Liver (tissue), 8 donors: ENCODE measurements at regions not wholly inside any gene's neighbourhood (a gene's known extent, or its start where the extent isn't known, plus 50 kb on each side); places are given as distances from the start of the nearest gene placed in this dataset.

Experiments
- DNase-seq: peaks from one replicate; pipeline ENCODE4 v3.0.0-alpha.2; 2017; ENCODE audit warnings: low spot score
- H3K27ac ChIP-seq, 2 donors: one replicate each; pipeline ENCODE4 v1.7.0; 2013; ENCODE audit warnings: inconsistent platforms in 2 of 2, low read length in 2 of 2, control low read depth in 1 of 2, low read depth in 1 of 2, mild to moderate bottlenecking in 1 of 2
- H3K27me3 ChIP-seq, 4 donors: one replicate each; pipeline versions ENCODE4 v1.6.1 to v1.7.0; 2013; ENCODE audit warnings: low read length in 3 of 4, inconsistent platforms in 1 of 4, mild to moderate bottlenecking in 1 of 4, moderate library complexity in 1 of 4; ENCODE audit not compliant: control insufficient read depth in 4 of 4, insufficient read depth in 4 of 4
- H3K36me3 ChIP-seq, 4 donors: one replicate each; pipeline versions ENCODE4 v1.6.1 to v1.7.0; 2013; ENCODE audit warnings: low read length in 3 of 4, mild to moderate bottlenecking in 3 of 4, low read depth in 1 of 4, moderate library complexity in 1 of 4; ENCODE audit not compliant: control insufficient read depth in 4 of 4, insufficient read depth in 3 of 4
- H3K4me1 ChIP-seq, 4 donors: one replicate each; pipeline versions ENCODE4 v1.6.1 to v1.7.0; 2013; ENCODE audit warnings: low read length in 3 of 4, mild to moderate bottlenecking in 3 of 4, moderate library complexity in 1 of 4; ENCODE audit not compliant: control insufficient read depth in 4 of 4, insufficient read depth in 4 of 4
- H3K4me3 ChIP-seq, 3 donors: one replicate each; pipeline versions ENCODE4 v1.6.1 to v1.7.0; 2013; ENCODE audit warnings: low read length in 3 of 3, control low read depth in 1 of 3, low read depth in 1 of 3, mild to moderate bottlenecking in 1 of 3
- H3K9ac ChIP-seq, 2 donors: one replicate each; pipeline ENCODE4 v1.7.0; 2013; ENCODE audit warnings: low read length in 2 of 2, mild to moderate bottlenecking in 2 of 2, moderate library complexity in 2 of 2, control low read depth in 1 of 2, low read depth in 1 of 2
- H3K9me3 ChIP-seq, 4 donors: one replicate each; pipeline versions ENCODE4 v1.6.1 to v1.7.0; 2013; ENCODE audit warnings: low read length in 3 of 4; ENCODE audit not compliant: control insufficient read depth in 4 of 4
- EGR1 ChIP-seq, 2 donors: IDR thresholded peaks; 2 replicates each; pipeline ENCODE4 v1.6.1; 2016 to 2018; ENCODE audit warnings: antibody characterized with exemption in 2 of 2, low read depth in 2 of 2
- FOXA1 ChIP-seq: IDR thresholded peaks from 2 replicates; pipeline ENCODE4 v1.6.1; 2016; ENCODE audit warnings: antibody characterized with exemption
- FOXA2 ChIP-seq: IDR thresholded peaks from 2 replicates; pipeline ENCODE4 v1.6.1; 2016; ENCODE audit warnings: antibody characterized with exemption
- GABPA ChIP-seq, 2 donors: IDR thresholded peaks in 1 of 2; conservative IDR thresholded peaks in 1 of 2; 2 replicates each; pipeline ENCODE4 v1.6.1; 2016; ENCODE audit warnings: antibody characterized with exemption in 2 of 2, mild to moderate bottlenecking in 1 of 2, moderate library complexity in 1 of 2
- HNF4A ChIP-seq, 2 donors: conservative IDR thresholded peaks; 2 replicates each; pipeline ENCODE4 v1.6.1; 2016; ENCODE audit warnings: antibody characterized with exemption in 2 of 2, mild to moderate bottlenecking in 2 of 2
- HNF4G ChIP-seq: IDR thresholded peaks from 2 replicates; pipeline ENCODE4 v1.6.1; 2016; ENCODE audit warnings: antibody characterized with exemption
- JUND ChIP-seq, 2 donors: IDR thresholded peaks; 2 replicates each; pipeline ENCODE4 v1.6.1; 2016; ENCODE audit warnings: antibody characterized with exemption in 2 of 2
- NR2F2 ChIP-seq: IDR thresholded peaks from 2 replicates; pipeline ENCODE4 v1.6.1; 2016; ENCODE audit warnings: antibody characterized with exemption
- RAD21 ChIP-seq, 2 donors: IDR thresholded peaks; 2 replicates each; pipeline ENCODE4 v1.6.1; 2016; ENCODE audit warnings: antibody characterized with exemption in 2 of 2, mild to moderate bottlenecking in 2 of 2
- RXRA ChIP-seq, 2 donors: IDR thresholded peaks; 2 replicates each; pipeline ENCODE4 v1.6.1; 2017 to 2018; ENCODE audit warnings: antibody characterized with exemption in 2 of 2, mild to moderate bottlenecking in 1 of 2
- SP1 ChIP-seq: IDR thresholded peaks from 2 replicates; pipeline ENCODE4 v1.6.1; 2018; ENCODE audit warnings: antibody characterized with exemption, mild to moderate bottlenecking
- TAF1 ChIP-seq: conservative IDR thresholded peaks from 2 replicates; pipeline ENCODE4 v1.6.1; 2016; ENCODE audit warnings: antibody characterized with exemption, mild to moderate bottlenecking
- YY1 ChIP-seq: IDR thresholded peaks from 2 replicates; pipeline ENCODE4 v1.6.1; 2016; ENCODE audit warnings: antibody characterized with exemption, mild to moderate bottlenecking
- WGBS: extraction: QIAGEN DNeasy Blood & Tissue Kit; methylation state at CpG from one replicate; pipeline ENCODE4 v1.1.7; 2013; 5-methylcytosine and 5-hydroxymethylcytosine counted together
- TF ChIP-seq, protein P1 (sequence below): IDR thresholded peaks from 2 replicates; pipeline ENCODE4 v1.6.1; 2016; ENCODE audit warnings: antibody characterized with exemption
- TF ChIP-seq, protein P2 (sequence below): IDR thresholded peaks from 2 replicates; pipeline ENCODE4 v1.6.1; 2016; ENCODE audit warnings: antibody characterized with exemption
- TF ChIP-seq, protein P3 (sequence below): fragments of 150-350 bp; IDR thresholded peaks from 2 replicates; pipeline ENCODE4 v1.5.1; 2017; ENCODE audit warnings: improper control_type of control experiment, low read depth, low read length; ENCODE audit not compliant: missing input control
- TF ChIP-seq, protein P4 (sequence below): IDR thresholded peaks from 2 replicates; pipeline ENCODE4 v1.6.1; 2016; ENCODE audit warnings: antibody characterized with exemption
- TF ChIP-seq, protein P5 (sequence below): IDR thresholded peaks from 2 replicates; pipeline ENCODE4 v1.6.1; 2016; ENCODE audit warnings: antibody characterized with exemption, mild to moderate bottlenecking
- donor health status: healthy.
- donor health status: healthy.
- donor health status: healthy.
- donor health status: healthy.
- donor health status: healthy.

DNA sequence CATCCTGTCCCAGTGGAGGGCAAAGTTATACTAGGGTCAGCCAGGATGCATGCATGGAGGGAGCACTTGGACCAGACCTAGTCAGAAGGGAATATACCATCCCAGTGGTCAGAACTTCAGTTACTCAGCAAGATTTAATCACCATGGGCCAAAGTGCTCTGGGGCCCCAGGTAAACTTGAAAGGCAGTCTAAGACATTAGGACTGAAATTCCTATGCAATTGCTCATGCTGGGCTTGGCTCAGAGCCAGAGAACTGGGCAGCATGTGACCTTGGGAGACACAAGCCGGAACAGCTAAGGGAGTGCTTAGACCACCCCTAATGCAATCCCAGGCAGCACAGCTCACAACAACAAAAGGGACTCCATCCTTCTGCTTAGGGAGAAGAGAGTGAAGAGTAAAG is 401.3 kb downstream of the KCNJ3 start:
- DNase-seq, result no peak

DNA sequence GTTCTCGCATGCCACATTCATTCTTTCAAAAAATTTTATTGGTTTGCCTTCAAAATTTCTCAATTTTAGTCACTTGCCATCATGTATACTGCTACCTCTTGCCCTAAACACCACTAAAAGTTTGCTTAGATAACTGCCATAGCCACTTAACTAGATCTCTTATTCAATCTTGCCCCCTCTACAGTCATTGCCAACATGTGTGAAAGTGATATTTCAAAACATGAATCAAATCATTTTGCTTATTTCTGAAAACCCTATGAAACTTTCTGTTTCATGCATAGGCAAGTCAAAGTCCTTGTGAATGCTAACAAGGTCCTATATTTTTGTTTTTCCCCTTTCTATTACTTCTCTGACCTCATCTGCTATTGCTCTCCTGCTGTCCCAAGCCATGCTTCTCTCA is 397.1 kb downstream of the KCNJ3 start:
- no peaks in the 10 kb centered on the region for H3K4me1 ChIP-seq
- H3K27ac ChIP-seq, result no peak overlapping the region
- H3K27me3 ChIP-seq, result no peaks in the 10 kb centered on the region
- 86% methylated on average over 1 of the region's 1 CpG for WGBS
- H3K4me3 ChIP-seq, result no peak overlapping the region
- no peaks in the 10 kb centered on the region for H3K36me3 ChIP-seq
- H3K9me3 ChIP-seq, result no peaks in the 10 kb centered on the region
- no peak for DNase-seq
- no peak overlapping the region for H3K9ac ChIP-seq
- TF ChIP-seq, protein P1, sequence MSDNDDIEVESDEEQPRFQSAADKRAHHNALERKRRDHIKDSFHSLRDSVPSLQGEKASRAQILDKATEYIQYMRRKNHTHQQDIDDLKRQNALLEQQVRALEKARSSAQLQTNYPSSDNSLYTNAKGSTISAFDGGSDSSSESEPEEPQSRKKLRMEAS, result no peak
- TF ChIP-seq, protein P2, sequence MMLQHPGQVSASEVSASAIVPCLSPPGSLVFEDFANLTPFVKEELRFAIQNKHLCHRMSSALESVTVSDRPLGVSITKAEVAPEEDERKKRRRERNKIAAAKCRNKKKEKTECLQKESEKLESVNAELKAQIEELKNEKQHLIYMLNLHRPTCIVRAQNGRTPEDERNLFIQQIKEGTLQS, result no peak
- TF ChIP-seq, protein P3, sequence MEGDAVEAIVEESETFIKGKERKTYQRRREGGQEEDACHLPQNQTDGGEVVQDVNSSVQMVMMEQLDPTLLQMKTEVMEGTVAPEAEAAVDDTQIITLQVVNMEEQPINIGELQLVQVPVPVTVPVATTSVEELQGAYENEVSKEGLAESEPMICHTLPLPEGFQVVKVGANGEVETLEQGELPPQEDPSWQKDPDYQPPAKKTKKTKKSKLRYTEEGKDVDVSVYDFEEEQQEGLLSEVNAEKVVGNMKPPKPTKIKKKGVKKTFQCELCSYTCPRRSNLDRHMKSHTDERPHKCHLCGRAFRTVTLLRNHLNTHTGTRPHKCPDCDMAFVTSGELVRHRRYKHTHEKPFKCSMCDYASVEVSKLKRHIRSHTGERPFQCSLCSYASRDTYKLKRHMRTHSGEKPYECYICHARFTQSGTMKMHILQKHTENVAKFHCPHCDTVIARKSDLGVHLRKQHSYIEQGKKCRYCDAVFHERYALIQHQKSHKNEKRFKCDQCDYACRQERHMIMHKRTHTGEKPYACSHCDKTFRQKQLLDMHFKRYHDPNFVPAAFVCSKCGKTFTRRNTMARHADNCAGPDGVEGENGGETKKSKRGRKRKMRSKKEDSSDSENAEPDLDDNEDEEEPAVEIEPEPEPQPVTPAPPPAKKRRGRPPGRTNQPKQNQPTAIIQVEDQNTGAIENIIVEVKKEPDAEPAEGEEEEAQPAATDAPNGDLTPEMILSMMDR, result no peak
- TF ChIP-seq EGR1 (IDR thresholded peaks at IDR 0.05; ENCODE audit: low read depth in 2 of 2) (no peak), FOXA1 (no peak), SP1 (no peak), GABPA (IDR thresholded peaks at IDR 0.05 in 1 of 2, conservative IDR thresholded peaks at IDR 0.05 in 1 of 2) (no peak), RXRA (IDR thresholded peaks at IDR 0.05) (no peak), RAD21 (IDR thresholded peaks at IDR 0.05) (no peak), JUND (IDR thresholded peaks at IDR 0.05) (no peak), NR2F2 (no peak)

More for the DNA sequence above, 401.3 kb downstream of the KCNJ3 start:
- WGBS, result 89% methylated on average over 1 of the region's 1 CpG
- peaks cover 0 to 6% (median 3%) of the 10 kb centered on the region in 4 donors for H3K9me3 ChIP-seq
- no peaks in the 10 kb centered on the region for H3K4me1 ChIP-seq
- TF ChIP-seq, protein P2, result no peak
- no peak for TF ChIP-seq RXRA (IDR thresholded peaks at IDR 0.05)
- TF ChIP-seq TAF1, result no peak
- TF ChIP-seq HNF4A (conservative IDR thresholded peaks at IDR 0.05), result no peak
- no peak for TF ChIP-seq NR2F2
- TF ChIP-seq, protein P3, result no peak
- no peak for TF ChIP-seq FOXA2
- TF ChIP-seq EGR1 (IDR thresholded peaks at IDR 0.05; ENCODE audit: low read depth in 2 of 2), result no peak
- TF ChIP-seq, protein P4, sequence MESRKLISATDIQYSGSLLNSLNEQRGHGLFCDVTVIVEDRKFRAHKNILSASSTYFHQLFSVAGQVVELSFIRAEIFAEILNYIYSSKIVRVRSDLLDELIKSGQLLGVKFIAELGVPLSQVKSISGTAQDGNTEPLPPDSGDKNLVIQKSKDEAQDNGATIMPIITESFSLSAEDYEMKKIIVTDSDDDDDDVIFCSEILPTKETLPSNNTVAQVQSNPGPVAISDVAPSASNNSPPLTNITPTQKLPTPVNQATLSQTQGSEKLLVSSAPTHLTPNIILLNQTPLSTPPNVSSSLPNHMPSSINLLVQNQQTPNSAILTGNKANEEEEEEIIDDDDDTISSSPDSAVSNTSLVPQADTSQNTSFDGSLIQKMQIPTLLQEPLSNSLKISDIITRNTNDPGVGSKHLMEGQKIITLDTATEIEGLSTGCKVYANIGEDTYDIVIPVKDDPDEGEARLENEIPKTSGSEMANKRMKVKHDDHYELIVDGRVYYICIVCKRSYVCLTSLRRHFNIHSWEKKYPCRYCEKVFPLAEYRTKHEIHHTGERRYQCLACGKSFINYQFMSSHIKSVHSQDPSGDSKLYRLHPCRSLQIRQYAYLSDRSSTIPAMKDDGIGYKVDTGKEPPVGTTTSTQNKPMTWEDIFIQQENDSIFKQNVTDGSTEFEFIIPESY, result no peak
- TF ChIP-seq RAD21 (IDR thresholded peaks at IDR 0.05), result no peak
- TF ChIP-seq, protein P1, result no peak
- TF ChIP-seq, protein P5, sequence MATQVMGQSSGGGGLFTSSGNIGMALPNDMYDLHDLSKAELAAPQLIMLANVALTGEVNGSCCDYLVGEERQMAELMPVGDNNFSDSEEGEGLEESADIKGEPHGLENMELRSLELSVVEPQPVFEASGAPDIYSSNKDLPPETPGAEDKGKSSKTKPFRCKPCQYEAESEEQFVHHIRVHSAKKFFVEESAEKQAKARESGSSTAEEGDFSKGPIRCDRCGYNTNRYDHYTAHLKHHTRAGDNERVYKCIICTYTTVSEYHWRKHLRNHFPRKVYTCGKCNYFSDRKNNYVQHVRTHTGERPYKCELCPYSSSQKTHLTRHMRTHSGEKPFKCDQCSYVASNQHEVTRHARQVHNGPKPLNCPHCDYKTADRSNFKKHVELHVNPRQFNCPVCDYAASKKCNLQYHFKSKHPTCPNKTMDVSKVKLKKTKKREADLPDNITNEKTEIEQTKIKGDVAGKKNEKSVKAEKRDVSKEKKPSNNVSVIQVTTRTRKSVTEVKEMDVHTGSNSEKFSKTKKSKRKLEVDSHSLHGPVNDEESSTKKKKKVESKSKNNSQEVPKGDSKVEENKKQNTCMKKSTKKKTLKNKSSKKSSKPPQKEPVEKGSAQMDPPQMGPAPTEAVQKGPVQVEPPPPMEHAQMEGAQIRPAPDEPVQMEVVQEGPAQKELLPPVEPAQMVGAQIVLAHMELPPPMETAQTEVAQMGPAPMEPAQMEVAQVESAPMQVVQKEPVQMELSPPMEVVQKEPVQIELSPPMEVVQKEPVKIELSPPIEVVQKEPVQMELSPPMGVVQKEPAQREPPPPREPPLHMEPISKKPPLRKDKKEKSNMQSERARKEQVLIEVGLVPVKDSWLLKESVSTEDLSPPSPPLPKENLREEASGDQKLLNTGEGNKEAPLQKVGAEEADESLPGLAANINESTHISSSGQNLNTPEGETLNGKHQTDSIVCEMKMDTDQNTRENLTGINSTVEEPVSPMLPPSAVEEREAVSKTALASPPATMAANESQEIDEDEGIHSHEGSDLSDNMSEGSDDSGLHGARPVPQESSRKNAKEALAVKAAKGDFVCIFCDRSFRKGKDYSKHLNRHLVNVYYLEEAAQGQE, result no peak
- TF ChIP-seq HNF4G, result no peak
- TF ChIP-seq YY1, result no peak
- TF ChIP-seq JUND (IDR thresholded peaks at IDR 0.05), result no peak
- no peak for TF ChIP-seq FOXA1
- no peak for TF ChIP-seq GABPA (IDR thresholded peaks at IDR 0.05 in 1 of 2, conservative IDR thresholded peaks at IDR 0.05 in 1 of 2)
- no peak for TF ChIP-seq SP1
- H3K36me3 ChIP-seq, result no peaks in the 10 kb centered on the region
- H3K27ac ChIP-seq, result no peak overlapping the region
- H3K9ac ChIP-seq, result no peak overlapping the region
- no peaks in the 10 kb centered on the region for H3K27me3 ChIP-seq
- H3K4me3 ChIP-seq, result no peak overlapping the region
